Activated CD4-positive, alpha-beta T cell treated with anti-CD3 and anti-CD28 coated beads, Interleukin-2, Interleukin-6, amounts not matched to agents 100 ng/mL and 50 ng/mL, durations not matched to agents 16 hours and 8 hours (primary cell): ENCODE measurements at regions not wholly inside any gene's neighbourhood (a gene's known extent, or its start where the extent isn't known, plus 50 kb on each side); places are given as distances from the start of the nearest gene placed in this dataset.
"Not testable (repeated sequence)": the region's sequence is repeated elsewhere in the genome, so short reads cannot be mapped to it uniquely, and the experiment has no call there.

Experiments
- DNase-seq: peaks from one replicate; pipeline ENCODE4 v3.0.0-alpha.2; 2020

DNA sequence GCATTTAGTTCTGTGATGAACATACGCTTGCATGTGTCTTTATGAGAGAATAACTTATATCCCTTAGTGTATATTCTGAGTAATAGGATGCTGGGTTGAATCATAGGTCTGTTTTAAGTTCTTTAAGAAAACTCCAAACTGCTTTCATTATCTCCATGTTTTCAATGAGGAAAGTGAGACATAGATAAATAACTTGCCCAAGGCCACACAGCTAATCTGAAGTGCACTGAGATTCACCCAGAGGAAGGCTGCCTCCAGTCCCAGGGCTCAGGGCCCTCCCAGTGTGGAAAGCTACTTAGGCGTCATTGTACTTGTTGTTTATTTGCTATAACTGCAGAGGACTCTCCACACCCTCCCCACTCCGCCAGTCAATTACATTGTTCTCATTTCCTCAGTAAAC, 126.7 kb downstream of the INHBA start:
- no peak for DNase-seq

DNA sequence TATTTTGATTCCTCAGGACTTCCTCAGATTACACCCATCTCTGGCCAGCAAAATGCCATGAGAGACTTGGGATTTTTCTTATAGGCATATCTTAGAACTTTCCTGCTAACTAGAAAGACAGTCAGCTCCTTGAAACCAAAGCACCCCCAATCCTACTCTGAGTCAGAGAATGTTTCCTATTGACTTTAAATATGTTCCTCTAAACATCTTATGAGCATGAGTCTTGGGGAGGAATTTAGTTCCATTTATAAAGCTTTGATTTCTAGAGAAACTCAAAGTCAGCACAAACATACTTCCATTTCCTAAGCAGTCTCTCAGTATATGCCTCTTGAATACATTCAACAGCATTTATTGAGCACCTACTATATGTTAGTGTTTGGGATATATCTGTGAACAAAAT, 128.5 kb downstream of the INHBA start:
- DNase-seq, result no peak

DNA sequence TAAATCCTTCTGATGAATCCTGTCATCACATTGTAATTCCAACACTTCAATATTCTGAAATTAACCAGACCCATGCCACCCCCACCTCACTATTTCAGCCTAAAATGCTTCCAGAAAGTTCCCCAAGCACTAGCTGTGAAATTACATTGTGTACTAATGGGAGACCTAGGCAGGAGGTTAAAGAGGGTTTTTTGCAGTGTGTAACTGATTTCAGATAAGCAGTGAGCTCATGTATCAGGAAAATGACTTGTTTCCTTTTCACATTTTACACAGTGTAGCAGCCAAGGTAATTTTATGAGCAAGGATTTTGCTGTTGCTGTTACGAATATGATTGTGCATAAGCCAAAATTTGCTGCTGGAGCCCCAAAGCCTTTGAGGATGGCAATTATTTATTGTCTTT, 129.0 kb downstream of the INHBA start:
- DNase-seq, result no peak

DNA sequence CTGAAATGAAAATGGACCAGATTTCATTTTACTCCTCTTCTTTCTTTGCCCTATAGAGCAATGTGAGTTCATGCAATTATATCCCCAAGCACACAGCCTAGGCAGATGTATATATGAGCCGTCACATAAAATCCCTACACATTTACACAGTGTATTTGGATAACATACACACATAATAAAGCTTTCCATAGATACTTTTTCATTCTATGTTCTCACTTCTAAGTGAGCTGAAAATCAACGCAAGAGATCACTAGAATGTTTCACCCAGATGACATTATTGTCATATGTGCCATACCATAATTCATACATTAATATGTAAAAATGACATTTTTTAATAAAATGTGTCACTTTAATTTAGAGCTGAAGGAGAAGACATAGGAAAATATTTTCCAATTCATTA, 129.4 kb downstream of the INHBA start:
- no peak for DNase-seq

DNA sequence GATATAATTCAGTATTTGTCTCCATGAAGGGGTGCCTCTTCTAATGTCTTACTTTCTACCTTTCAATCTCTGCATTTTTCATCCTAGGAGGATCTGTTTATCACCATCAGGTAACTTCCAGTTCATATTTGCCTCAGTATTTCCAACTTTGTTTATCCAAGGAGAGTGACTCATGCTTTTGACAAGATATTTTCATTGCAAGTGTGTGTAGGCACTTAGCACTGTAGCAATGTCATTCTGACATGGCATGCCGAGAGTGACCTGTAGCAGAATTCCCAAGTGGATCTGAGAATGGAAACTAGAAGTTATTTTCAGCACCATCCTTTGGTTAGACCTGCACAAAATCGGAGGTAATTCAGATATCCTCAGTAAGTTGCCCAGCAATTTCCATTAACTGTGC, 129.9 kb downstream of the INHBA start:
- no peak for DNase-seq

DNA sequence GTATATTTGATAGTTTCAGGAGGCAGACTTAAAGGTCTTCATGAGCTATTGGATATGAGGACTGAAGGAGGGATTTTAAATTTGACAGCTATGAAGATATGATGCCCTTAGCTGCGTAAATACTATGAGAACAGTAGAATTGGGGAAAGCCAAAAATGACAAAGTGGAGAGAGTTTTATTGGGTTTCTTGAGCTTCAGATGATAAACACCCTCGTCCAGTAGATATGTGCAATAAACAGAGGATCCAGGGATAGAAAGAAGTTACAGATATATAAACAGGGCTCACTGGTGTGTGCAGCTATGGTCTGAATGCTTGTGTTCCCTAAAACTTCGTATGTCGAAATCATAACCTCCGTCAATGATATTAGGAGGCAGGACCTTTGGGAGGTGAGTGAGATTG, 131.3 kb downstream of the INHBA start:
- DNase-seq, result no peak

DNA sequence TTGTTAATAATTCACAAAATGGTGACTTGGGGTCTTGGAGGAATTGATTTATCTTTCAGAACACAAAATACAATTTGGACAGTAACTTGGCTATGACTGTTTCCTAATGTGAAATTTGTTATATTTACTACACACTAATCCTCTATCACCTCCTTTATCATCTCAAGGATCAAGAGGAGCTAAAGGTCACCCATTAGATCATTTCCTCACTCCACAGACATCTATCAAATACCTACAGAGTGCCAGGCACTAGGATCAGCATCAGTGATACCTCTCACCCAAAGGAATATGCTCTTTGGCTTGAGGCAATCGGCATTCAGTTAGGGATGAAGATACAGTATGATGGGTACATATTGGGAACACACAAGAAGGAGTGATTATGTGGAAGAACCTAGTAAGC, 132.1 kb downstream of the INHBA start:
- no peak for DNase-seq

DNA sequence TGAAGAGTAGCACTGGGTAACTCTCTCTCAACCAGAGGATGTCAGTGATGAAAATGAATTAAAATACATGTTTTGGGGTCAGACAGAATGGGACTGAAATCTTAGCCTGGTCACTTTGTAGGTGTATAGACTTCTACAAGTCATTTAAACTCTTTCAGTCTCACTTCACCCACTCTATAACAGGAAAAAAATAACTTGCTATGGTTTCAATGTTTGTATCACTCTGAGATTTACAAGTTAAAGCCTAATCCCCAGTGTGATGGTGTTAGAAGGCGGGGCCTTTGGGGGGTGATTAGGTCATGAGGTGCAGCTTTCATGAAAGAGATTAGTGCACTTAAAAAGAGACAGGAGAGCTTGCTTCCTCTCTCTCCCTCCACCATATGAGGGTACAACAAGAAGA, 134.8 kb downstream of the INHBA start:
- no peak for DNase-seq

DNA sequence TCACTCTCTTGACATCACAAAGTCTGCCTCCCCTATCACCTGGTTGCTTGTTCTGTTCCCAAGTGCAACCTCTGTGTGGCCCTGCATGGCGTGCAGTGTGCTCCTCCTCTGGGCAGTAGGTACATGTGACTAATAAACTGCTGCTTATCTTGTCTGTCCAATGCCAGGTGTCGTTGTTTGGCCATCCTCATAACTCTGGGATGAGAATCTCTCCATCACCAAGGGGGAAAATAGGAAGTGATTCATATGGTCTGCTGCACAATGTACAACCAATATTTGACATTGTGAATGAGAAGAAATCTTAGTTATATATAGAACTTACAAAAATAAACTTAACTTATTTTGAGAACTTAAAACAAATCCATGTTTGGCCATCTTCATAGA, 135.2 kb downstream of the INHBA start:
- DNase-seq, result no peak

DNA sequence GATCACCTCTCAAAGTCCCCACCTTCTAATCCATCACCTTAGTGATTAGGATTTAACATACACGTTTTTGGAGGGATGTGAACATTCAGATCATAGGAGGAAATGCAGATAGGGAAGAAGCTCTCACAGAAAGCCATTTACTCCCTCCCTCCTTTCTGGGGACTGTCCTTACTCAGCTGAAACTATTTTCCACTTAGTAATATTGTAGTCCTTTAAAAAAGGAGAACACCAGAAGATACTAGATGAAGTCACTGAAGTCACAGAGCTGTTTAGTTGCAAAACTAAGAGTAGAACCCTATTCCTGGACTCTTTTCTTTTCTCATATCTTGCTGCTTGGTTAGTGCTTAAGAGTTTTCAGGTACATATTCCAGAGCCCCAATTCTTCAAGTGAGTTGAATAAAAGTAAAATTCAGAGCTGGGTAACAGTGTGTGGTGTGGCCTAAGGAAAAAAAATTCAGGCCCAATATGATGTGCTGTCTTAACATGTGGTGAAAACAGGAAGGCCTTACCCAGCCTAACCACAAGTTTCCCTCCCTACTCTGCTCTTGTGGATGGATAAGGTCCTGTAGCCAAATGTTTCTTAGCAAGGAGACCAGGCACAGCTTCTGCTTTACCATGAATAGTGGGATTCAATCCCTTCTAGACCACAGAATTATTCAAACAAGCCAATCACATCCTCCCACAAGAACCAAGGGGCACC, 135.7 kb downstream of the INHBA start:
- no peak for DNase-seq

DNA sequence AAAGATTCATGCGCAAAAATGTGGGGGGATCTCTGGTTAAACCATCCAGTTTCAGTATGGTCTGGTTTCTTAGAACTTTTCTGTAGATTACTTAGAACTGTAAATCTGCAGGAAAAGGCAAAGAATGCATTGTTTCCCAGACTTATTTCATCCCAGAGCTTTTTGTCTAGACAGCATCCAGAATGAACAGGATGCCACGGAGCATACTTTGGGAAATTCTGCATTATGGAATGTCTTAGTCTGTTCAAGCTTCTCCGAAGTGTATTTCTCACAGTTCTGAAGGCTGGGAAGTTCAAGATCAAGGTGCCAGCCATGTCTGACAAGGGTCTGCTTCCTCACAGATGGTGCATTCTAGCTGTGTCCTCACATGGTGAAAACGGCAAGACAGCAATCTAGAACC, 136.3 kb downstream of the INHBA start:
- DNase-seq, result no peak

DNA sequence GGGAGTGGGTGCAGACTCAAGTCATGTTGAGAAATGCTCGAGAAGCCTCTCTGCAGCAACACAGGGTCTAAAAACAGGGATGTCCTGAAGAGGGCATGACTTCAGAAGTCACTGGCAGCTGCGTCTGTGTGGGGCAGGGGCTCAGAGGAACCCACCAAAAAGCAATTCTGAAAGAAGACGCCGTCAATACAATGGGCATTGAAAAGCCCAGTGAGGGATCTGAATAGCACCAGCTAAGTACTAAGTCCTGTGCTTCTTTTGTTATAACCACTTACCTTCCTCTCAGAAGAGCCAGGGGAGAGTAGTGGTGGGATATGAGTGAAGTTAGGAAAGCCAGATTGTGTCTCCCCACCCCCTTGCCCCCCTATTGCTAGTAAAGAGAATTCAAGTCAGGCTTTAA, 137.2 kb downstream of the INHBA start:
- DNase-seq, result no peak

DNA sequence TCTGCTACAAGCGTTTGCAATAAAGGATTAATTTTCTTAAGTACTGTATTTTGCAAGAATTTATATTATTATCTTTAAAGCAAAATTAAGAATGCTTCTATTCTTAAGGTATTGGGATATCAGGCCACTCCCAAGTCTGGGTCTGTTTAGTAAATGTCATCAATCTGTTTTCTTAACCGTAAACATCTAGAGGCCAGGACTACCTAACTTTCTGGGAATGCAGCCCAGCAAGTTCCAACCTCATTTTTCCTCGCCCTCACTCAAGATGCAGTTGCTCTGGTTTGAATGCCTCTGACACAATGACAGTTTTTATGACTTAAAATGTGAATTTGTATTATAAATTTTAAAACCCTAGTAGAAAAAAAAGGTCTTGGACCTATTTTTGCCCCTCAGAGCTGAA, 143.5 kb downstream of the INHBA start:
- no peak for DNase-seq

DNA sequence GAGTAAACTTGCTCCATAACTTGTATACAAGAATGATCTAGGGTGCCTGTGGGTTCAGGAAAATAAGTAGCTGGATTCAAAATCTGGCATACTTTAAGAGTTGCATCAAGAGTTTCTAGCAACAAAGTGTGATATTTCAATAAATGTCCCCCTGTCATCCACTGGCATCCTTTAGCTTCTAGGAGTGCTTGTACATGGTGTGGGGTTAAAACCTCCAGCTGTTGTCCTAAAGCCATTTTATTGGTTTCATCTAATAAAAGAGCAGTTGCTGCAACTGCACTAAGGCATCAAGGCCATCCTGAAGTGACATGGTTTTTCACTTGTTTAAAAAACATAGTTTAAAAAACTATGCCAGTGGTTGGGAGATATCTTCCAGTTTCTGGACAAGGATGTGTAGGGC, 148.4 kb downstream of the INHBA start:
- no peak for DNase-seq

DNA sequence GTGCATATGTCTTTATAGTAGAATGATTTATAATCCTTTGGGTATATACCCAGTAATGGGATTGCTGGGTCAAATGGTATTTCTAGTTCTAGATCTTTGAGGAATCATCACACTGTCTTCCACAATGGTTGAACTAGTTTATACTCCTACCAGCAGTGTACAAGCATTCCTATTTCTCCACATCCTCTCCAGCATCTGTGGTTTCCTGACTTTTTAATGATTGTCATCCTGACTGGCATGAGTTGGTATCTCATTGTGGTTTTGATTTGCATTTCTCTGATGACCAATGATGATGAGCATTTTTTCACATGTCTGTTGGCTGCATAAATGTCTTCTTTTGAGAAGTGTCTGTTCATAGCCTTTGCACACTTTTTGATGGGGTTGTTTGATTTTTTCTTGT, 152.8 kb downstream of the INHBA start:
- not testable (repeated sequence) for DNase-seq

DNA sequence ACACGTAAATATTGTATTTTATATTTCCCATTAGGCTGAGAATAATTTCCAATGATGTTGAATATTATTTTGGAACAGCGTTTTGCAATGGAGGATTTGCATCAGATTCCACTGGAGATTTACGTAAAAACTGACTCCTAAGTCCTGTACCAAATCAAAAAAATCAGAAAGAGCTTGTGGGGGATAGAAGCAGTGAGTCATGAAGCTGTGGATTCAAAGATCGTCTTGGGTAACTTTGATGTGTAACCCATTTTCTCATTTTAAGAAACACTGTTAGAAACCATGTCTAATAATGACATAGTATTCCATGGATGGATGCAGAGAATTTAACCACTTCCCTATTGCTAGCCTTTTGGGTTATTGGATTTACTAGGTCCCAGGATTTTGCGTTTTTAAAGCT, 158.6 kb downstream of the INHBA start:
- DNase-seq, result no peak

DNA sequence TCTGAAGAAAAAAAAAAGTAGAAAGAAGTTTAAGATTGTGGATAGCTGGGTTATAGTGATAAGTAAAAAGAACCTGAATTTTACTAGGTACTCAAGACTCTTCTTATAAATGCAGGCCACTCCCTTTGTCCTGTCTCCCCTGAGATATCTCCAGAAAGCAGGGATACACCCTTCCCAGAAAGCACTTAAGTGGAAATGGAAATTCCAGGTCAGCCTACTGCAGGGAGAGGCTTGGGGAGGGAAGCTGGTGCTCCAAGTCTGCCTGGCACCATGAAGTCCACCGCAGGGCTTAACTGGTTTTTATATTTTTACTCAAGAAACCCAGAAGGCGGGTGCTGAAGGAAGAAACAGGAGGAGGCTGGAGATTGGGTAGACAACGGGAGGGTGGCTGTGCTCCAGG, 162.3 kb downstream of the INHBA start:
- no peak for DNase-seq

DNA sequence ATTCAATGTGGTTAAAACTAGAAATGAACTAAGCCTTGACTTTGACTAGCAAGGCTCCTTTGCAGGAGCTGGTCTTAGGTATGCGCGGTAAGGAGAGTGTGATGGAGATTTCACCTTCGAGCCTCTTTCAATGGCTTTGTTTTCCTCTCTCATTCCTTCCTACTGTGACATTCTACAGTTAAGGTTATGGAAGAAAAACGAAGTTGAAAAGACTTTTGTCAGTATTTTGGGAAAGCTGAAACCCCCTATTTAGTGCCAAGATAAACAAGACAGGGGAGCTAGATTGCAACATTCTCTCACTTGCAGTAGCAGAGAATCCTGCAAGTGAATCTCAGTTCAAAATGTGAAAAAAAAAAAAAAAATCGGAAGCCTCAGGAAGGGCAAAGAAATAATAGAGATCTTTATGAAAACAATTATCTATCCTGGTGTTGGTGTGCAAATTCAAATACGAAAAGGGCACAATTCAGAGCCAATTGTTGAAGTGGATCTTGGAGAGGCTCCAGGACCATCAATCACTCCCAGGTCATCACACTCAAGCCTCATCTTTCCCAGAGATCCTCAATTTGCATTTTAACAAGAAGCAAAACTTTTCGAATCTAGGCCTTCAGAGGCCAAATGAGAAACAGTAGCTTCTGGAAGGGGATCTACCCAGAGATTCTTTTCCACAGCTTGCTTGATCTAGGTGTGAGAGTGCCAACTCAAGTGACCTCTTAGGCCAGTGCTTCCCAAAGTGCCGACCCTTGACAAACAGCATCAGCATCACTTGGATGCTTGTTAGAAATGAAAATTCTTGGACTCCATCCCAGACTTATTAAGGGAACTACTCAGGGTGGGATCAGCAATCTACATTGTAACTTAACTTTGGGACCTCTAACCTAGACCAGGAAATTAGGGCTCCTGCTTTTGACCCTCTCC, 163.8 kb downstream of the INHBA start:
- no peak for DNase-seq

DNA sequence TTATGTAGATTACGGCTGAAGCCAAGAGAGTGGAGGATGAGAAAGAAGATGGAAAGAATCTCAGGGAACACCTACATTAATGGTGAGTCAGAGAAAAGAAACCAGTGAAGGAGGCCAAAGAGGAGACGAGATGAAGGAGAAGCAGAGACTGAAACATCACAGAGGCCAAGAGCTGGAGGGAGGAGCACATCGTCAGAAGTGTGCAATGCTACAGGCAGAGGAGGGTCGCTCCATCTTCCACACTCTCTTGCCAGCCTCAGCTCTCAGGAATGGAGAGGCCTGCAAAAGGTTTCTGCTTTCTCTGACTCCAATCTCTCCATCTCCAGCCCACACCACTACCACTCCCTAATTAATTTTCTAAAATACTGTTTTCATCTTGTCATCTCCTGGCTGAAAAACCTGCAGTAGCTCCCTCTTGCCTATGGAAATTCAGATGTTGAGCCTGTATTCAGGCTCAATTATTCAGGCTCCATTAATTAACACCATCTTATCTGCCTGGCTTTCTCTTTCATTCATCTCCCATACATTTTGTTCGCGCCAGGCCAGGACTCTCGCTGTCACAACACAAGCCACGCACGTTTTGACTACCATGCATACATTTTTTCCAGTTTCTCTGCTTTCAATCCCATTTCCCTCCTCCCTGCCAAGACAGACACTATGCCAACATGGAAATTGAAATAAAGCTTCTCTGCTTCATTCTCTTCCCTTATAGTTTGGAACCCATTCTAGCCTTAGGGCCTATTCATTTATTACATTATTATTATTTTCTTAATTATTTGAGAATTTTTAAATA, 165.8 kb downstream of the INHBA start:
- no peak for DNase-seq

DNA sequence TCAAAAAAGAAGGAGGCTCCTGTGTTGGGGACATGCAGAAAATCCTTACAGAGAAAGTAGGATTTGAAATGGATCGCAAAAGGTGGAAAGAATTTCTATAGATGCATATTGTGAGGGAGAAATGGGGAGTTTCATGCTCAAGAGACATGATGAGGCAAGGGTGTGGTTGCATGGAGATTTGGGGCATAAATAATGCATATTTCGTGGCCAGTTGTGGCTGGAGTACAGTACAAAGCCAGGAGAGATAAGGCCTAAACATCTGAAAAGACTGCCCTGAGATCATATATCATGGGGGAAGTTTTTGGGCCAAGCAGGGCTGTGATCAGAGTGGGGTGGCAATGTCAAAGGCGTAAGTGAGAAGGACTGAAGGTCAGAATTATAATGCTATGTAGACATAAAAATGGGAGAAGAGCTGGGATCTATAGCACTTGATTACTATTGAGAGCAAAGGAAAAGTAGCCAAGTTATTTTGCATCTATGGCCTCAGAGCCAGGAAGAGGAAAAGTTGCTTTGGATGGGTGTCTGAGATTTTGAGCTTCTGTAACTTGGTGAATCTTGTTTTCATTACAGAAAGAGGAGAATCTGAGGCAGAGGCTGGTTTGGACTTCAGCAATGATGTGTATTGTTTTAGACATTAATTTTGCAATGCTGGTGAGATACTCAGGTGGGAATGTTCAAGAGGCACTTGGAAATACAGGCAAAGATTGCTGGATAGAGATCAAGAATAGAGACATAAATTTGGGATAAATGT, 166.6 kb downstream of the INHBA start:
- no peak for DNase-seq

DNA sequence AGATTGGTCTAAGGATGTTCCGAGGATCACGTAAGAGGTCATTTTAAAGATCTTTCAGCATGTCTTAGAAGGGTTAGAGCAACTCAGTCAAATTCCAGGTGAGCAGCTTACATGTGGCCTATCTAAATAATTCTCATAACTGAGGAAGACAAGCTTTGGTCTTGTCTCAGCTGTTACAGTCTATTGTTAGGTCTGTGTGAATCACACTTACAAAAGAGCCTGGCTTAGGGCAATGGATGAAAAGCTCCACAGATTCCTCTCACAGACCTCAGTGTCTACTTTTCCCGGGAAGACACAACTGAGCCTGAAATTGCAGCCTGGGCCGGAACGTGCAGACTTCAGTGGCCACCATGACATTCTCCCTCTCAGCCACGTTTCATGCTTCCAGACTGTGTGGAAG, 173.1 kb downstream of the INHBA start:
- DNase-seq, result no peak

DNA sequence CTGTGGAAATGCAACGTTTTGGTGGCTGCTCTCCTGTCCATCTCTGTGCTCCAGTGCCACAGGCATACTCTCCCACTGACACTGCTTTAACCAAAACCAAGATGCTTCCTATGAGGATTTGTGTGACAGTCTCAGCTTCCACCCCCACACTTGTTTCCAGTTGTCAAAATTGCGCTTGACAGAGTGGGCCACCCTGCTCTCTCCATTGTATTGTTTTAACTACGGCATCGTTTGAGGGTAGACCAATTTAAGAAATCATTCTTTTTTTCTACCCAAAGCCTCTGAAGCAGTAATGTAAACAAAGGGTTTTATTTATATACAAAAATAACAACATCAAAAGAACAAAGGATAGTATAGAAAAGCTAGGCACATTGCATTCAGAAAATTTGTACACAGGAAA, 178.0 kb downstream of the INHBA start:
- DNase-seq, result no peak

DNA sequence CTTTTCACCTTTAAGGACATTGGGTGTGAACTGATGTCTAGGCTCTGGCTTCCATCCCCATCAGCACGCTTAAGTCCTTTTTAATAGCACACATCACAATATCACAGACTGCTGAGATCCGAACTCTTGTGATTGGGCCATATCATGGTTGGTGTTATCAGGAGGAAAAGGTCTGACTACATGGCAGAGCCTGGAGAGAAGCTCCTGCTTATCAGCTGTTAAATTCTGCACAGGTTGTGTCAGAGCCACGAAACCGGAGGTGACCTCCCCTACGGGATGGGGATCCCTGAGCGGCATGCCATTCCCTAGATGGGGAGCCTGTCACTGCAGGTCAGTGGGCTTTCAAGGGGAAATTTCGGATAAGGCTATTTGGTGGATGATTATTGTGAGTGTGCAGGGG, 182.4 kb downstream of the INHBA start:
- no peak for DNase-seq
